ENCODE measurements at regions not wholly inside any gene's neighbourhood (a gene's known extent, or its start where the extent isn't known, plus 50 kb on each side); places are given as distances from the start of the nearest gene placed in this dataset.
A peak's percentile ranks its signal among the peaks of the same experiment; 100 is the strongest.

DNA sequence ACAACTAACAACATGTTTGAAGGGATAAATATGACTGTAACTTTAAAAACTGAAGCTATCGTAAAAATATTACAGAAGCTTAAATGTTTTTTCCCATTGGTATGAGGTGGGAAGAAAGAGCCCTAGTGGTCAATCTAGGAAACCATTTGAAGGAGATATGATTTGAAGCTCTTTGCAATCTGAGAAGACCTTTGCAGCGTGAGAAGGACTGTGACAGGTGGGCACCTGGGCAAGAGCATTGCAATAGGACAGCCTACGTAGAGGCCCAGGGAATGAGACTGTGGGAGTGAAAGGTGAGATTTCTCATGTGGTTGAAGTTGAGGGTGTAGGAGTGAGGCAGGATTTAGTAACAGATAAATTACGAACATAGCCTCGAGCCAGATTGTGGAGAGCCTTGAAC, 108.0 kb upstream of the PDE7B start:
- H3K79me2 ChIP-seq (ENCODE audit: control insufficient read depth, insufficient read depth, low read length) = no peaks in the 10 kb centered on the region
- H3K36me3 ChIP-seq (ENCODE audit: control insufficient read depth, insufficient read depth, low read length) = no peaks in the 10 kb centered on the region
- no peak overlapping the region for H2AFZ ChIP-seq (ENCODE audit: low read length)
- H3K4me2 ChIP-seq (ENCODE audit: extremely low read depth, insufficient read depth, low read length) = no peak overlapping the region
- DNase-seq (ENCODE audit: low read depth in 2 of 2) = no peak
- no peaks in the 10 kb centered on the region for H3K27me3 ChIP-seq (ENCODE audit: control insufficient read depth, insufficient read depth, low read length)
- H3K4me1 ChIP-seq (ENCODE audit: control insufficient read depth, extremely low read depth, insufficient read depth, low read length) = no peaks in the 10 kb centered on the region
- no peak overlapping the region for H3K27ac ChIP-seq (ENCODE audit: insufficient read depth, low read length)
- no peak for TF ChIP-seq EZH2 (IDR thresholded peaks at IDR 0.05; ENCODE audit: low read length, missing control alignments)
- TF ChIP-seq, protein P1, sequence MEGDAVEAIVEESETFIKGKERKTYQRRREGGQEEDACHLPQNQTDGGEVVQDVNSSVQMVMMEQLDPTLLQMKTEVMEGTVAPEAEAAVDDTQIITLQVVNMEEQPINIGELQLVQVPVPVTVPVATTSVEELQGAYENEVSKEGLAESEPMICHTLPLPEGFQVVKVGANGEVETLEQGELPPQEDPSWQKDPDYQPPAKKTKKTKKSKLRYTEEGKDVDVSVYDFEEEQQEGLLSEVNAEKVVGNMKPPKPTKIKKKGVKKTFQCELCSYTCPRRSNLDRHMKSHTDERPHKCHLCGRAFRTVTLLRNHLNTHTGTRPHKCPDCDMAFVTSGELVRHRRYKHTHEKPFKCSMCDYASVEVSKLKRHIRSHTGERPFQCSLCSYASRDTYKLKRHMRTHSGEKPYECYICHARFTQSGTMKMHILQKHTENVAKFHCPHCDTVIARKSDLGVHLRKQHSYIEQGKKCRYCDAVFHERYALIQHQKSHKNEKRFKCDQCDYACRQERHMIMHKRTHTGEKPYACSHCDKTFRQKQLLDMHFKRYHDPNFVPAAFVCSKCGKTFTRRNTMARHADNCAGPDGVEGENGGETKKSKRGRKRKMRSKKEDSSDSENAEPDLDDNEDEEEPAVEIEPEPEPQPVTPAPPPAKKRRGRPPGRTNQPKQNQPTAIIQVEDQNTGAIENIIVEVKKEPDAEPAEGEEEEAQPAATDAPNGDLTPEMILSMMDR (conservative IDR thresholded peaks at IDR 0.05 in 1 of 2, IDR thresholded peaks at IDR 0.05 in 1 of 2; ENCODE audit: low read depth in 1 of 2, low read length in 2 of 2) = peak in 1 of 2 donors; percentile 8
- H3K9ac ChIP-seq (ENCODE audit: insufficient read depth, low read length) = no peak overlapping the region
- H4K20me1 ChIP-seq (ENCODE audit: control insufficient read depth, extremely low read depth, insufficient read depth, low read length) = no peaks in the 10 kb centered on the region
- H3K9me3 ChIP-seq (ENCODE audit: control insufficient read depth, insufficient read depth, low read depth, low read length) = no peaks in the 10 kb centered on the region
- H3K4me3 ChIP-seq (replicated peaks in 1 of 4; ENCODE audit: control extremely low read depth in 1 of 4, insufficient read depth in 1 of 4, low read depth in 3 of 4, low read length in 4 of 4) = no peak overlapping the region

DNA sequence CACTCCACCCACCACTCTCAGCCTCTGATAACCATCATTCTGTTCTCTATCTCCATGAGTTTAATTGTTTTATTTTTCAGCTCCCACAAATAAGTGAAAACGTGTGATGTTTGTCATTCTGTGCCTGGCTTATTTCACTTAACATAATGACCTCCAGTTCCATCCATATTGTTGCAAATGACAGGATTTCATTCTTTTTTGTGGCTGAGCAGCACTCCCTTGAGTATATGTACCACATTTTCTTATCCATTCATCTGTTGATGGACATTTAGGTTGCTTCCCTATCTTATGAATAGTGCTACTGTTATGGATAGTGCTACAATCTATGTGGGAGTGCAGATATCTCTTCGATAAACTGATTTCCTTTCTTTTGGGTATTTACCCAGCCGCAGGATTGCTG, 103.3 kb upstream of the PDE7B start:
- H3K36me3 ChIP-seq (ENCODE audit: control insufficient read depth, insufficient read depth, low read length) = no peaks in the 10 kb centered on the region
- no peaks in the 10 kb centered on the region for H3K79me2 ChIP-seq (ENCODE audit: control insufficient read depth, insufficient read depth, low read length)
- H3K9me3 ChIP-seq (ENCODE audit: control insufficient read depth, insufficient read depth, low read depth, low read length) = no peaks in the 10 kb centered on the region
- H3K4me2 ChIP-seq (ENCODE audit: extremely low read depth, insufficient read depth, low read length) = no peak overlapping the region
- no peak overlapping the region for H3K4me3 ChIP-seq (replicated peaks in 1 of 4; ENCODE audit: control extremely low read depth in 1 of 4, insufficient read depth in 1 of 4, low read depth in 3 of 4, low read length in 4 of 4)
- no peak for DNase-seq (ENCODE audit: low read depth in 2 of 2)
- no peaks in the 10 kb centered on the region for H4K20me1 ChIP-seq (ENCODE audit: control insufficient read depth, extremely low read depth, insufficient read depth, low read length)
- no peak overlapping the region for H3K27ac ChIP-seq (ENCODE audit: insufficient read depth, low read length)
- H2AFZ ChIP-seq (ENCODE audit: low read length) = no peak overlapping the region
- H3K4me1 ChIP-seq (ENCODE audit: control insufficient read depth, extremely low read depth, insufficient read depth, low read length) = no peaks in the 10 kb centered on the region
- H3K27me3 ChIP-seq (ENCODE audit: control insufficient read depth, insufficient read depth, low read length) = no peaks in the 10 kb centered on the region
- no peak for TF ChIP-seq EZH2 (IDR thresholded peaks at IDR 0.05; ENCODE audit: low read length, missing control alignments)
- TF ChIP-seq, protein P1 (conservative IDR thresholded peaks at IDR 0.05 in 1 of 2, IDR thresholded peaks at IDR 0.05 in 1 of 2; ENCODE audit: low read depth in 1 of 2, low read length in 2 of 2) = no peak
- no peak overlapping the region for H3K9ac ChIP-seq (ENCODE audit: insufficient read depth, low read length)

DNA sequence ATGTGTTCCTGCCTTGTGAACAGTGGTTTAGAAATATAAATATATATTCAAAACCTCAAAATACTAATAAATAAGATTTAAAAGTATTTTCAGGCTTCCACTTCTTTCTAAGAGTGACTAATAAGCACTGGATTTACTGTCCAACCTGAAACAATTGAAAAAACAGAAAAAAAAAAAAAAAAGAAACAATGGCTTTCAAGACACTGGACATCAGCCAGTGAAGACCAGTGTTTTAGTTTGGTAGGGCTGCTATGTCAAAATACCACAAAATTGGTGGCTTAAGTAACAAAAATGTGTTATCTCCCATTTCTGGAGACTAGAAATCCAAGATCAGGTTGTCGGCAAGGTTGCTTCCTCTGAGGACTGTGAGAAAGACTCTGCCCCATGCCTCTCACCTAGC, 101.4 kb upstream of the PDE7B start:
- no peaks in the 10 kb centered on the region for H4K20me1 ChIP-seq (ENCODE audit: control insufficient read depth, extremely low read depth, insufficient read depth, low read length)
- no peaks in the 10 kb centered on the region for H3K27me3 ChIP-seq (ENCODE audit: control insufficient read depth, insufficient read depth, low read length)
- H3K4me2 ChIP-seq (ENCODE audit: extremely low read depth, insufficient read depth, low read length) = no peak overlapping the region
- H3K4me1 ChIP-seq (ENCODE audit: control insufficient read depth, extremely low read depth, insufficient read depth, low read length) = no peaks in the 10 kb centered on the region
- no peaks in the 10 kb centered on the region for H3K9me3 ChIP-seq (ENCODE audit: control insufficient read depth, insufficient read depth, low read depth, low read length)
- H3K4me3 ChIP-seq (replicated peaks in 1 of 4; ENCODE audit: control extremely low read depth in 1 of 4, insufficient read depth in 1 of 4, low read depth in 3 of 4, low read length in 4 of 4) = no peak overlapping the region
- H3K36me3 ChIP-seq (ENCODE audit: control insufficient read depth, insufficient read depth, low read length) = no peaks in the 10 kb centered on the region
- H3K27ac ChIP-seq (ENCODE audit: insufficient read depth, low read length) = no peak overlapping the region
- no peak overlapping the region for H2AFZ ChIP-seq (ENCODE audit: low read length)
- H3K9ac ChIP-seq (ENCODE audit: insufficient read depth, low read length) = no peak overlapping the region
- DNase-seq (ENCODE audit: low read depth in 2 of 2) = peak in 1 of 2 donors; percentile 17
- TF ChIP-seq EZH2 (IDR thresholded peaks at IDR 0.05; ENCODE audit: low read length, missing control alignments) = no peak
- TF ChIP-seq, protein P1 (conservative IDR thresholded peaks at IDR 0.05 in 1 of 2, IDR thresholded peaks at IDR 0.05 in 1 of 2; ENCODE audit: low read depth in 1 of 2, low read length in 2 of 2) = no peak
- H3K79me2 ChIP-seq (ENCODE audit: control insufficient read depth, insufficient read depth, low read length) = no peaks in the 10 kb centered on the region
